ENCODE measurements at regions not wholly inside any gene's neighbourhood (a gene's known extent, or its start where the extent isn't known, plus 50 kb on each side); places are given as distances from the start of the nearest gene placed in this dataset.
"Not testable (repeated sequence)": the region's sequence is repeated elsewhere in the genome, so short reads cannot be mapped to it uniquely, and the experiment has no call there.

- ATAC-seq: peak; percentile 99
- peak; percentile 83 for DNase-seq
- peak overlapping the region; percentile 62 for H3K4me3 ChIP-seq
- H3K4me1 ChIP-seq; intact Hi-C loops (cut with DNase I); H3K9me3 ChIP-seq; H3K27me3 ChIP-seq; H3K36me3 ChIP-seq: not testable (repeated sequence)
- H3K27ac ChIP-seq: peak overlapping the region; percentile 84
Measured at GRCh38 chr15:32536507-32537172, 56.6 kb upstream of the GOLGA8N start.

DNA sequence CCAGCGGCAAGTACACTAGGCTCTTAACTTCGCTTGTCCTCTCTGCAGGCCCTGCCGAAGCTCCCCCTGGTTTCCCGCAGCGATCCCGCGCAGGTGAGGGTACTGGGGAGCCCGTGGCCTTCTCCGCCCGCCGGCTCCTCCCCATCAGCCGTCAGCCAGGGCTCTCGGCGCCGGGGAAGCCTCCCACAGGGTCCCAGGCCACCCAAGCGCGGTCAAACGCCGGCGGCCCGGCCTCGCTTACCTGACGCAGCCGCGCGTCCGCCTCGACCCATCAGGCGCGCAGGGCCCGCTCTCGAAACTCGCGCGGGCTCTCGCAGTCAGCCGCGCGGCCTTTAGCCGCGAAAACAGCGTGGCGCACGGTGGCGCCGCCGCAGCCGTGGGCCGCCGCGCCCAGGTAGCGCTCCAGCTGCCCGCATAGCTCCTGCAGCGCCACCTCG, 57.2 kb upstream of the GOLGA8N start:
- H3K9me3 ChIP-seq; H3K4me1 ChIP-seq; DNase-seq; H3K36me3 ChIP-seq; H3K4me3 ChIP-seq; ATAC-seq; H3K27ac ChIP-seq; intact Hi-C loops (cut with DNase I); H3K27me3 ChIP-seq: not testable (repeated sequence)

DNA sequence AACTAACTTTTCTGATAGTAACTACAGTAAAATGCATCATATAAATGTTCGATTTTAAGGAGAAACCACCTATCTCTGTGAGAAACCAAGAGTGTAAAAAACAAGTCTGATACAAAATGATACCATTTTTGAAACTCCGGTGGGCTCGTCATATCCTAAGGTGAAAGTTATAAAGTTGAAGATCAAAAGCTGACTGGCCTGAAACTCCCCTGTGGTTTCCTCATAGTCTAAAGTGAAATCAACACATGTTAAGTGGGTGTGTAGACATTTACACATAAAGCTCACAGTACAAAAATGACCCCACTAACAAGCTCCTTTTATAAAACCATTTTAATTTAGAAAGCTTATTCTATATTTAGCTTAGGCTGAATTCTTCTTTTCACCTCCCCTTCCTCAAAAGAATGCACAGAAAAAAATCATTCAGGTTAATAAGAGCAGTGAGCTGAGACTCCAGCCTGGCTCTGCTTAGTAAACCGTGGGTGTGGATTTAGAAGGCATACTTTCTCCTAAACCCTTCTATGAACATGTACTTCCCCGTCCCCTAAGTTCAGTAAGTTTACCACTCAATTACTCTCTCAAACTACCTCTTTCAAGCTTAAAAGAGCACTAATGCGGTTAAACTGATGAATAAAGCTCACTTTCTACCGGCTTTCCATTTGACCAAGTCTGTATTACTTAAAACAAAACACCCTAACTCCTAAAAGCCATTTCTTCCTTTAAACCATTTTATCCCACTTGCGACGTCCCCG, 57.9 kb upstream of the GOLGA8N start:
- ATAC-seq; H3K27ac ChIP-seq; H3K36me3 ChIP-seq; H3K27me3 ChIP-seq; H3K9me3 ChIP-seq; intact Hi-C loops (cut with DNase I); H3K4me3 ChIP-seq; DNase-seq; H3K4me1 ChIP-seq: not testable (repeated sequence)

- H3K4me1 ChIP-seq; H3K27ac ChIP-seq; H3K27me3 ChIP-seq; intact Hi-C loops (cut with DNase I); ATAC-seq; H3K36me3 ChIP-seq; DNase-seq; H3K9me3 ChIP-seq; H3K4me3 ChIP-seq: not testable (repeated sequence)
Measured at GRCh38 chr15:32522900-32523299, 67.5 kb upstream of the GOLGA8O start.

DNA sequence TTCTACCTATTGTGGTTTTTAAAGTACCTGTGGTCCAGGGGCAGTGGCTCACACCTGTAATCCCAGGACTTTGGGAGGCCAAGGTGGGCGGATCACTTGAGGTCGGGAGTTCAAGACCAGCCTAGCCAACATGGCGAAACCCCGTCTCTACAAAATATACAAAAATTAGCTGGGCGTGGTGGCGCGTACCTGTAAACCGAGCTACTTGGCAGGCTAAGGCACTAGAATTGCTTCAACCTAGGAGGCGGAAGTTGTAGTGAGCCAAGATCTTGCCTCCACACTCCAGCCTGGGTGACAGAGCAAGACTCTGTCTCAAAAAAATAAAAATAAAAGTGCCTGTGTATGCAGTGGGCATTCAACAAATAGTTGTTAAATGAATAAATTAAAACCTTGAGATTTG, 67.0 kb upstream of the GOLGA8O start:
- ATAC-seq; H3K27ac ChIP-seq; H3K9me3 ChIP-seq; H3K27me3 ChIP-seq; intact Hi-C loops (cut with DNase I); DNase-seq; H3K4me1 ChIP-seq; H3K36me3 ChIP-seq; H3K4me3 ChIP-seq: not testable (repeated sequence)

DNA sequence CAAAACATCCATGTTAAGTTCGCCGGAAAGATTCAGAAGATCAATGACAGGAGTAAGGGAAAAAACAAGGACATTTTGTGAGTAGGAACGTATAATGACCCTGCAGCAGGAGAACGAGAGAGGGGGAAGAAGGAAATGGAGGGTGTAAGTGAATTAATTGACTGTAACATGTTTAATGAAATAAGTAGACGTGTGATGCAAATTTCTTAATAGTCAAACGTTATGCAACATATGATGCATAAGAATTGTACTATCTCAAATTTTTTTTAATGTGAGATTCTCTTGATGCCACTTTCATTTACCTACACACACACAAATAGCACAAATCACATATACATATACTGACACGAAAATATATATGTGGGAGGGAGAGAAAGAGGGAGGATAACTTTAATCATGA, 63.5 kb upstream of the GOLGA8O start:
- H3K36me3 ChIP-seq; H3K27me3 ChIP-seq; ATAC-seq; H3K4me1 ChIP-seq; H3K4me3 ChIP-seq; H3K9me3 ChIP-seq; DNase-seq; H3K27ac ChIP-seq; intact Hi-C loops (cut with DNase I): not testable (repeated sequence)

DNA sequence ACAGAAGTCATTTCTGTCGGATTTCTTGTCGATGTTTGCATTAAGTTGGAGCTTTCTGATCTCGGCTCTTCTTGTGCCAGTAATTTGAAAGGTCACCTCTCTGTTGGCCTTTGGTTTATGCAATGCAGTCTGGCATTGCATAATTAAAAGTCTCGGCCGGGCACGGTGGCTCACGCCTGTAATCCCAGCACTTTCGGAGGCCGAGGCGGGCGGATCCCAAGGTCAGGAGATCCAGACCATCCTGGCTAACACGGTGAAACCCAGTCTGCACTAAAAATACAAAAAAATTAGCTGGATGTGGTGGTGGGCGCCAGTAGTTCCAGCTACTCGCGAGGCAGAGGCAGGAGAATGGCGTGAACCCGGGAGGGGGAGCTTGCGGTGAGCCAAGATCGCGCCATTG, 62.6 kb upstream of the GOLGA8O start:
- intact Hi-C loops (cut with DNase I); H3K27me3 ChIP-seq; H3K4me1 ChIP-seq; H3K36me3 ChIP-seq; H3K9me3 ChIP-seq; H3K4me3 ChIP-seq: not testable (repeated sequence)
- peak overlapping the region; percentile 36 for H3K27ac ChIP-seq
- peak; percentile 48 for ATAC-seq
- peak; percentile 61 for DNase-seq

DNA sequence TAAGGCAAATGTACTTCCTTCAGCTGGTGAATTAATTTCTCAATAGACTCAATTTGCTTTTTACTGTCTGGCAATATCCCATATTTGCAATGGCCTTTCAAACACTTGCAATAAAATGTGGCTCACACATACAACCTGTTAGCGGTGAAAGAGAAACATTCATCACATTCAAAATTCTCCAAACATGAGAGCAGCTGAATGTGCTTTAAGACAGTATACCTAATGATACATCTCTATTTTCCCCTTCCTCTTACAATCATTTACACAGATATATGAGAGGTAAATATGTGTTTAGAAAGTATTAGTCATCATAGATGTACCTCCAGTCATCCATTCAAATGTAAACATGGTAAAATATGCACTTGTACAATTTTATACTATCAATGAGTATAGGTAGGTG, 61.5 kb upstream of the GOLGA8O start:
- H3K36me3 ChIP-seq; DNase-seq; H3K4me1 ChIP-seq; H3K9me3 ChIP-seq; H3K27me3 ChIP-seq; H3K4me3 ChIP-seq; intact Hi-C loops (cut with DNase I); H3K27ac ChIP-seq; ATAC-seq: not testable (repeated sequence)

DNA sequence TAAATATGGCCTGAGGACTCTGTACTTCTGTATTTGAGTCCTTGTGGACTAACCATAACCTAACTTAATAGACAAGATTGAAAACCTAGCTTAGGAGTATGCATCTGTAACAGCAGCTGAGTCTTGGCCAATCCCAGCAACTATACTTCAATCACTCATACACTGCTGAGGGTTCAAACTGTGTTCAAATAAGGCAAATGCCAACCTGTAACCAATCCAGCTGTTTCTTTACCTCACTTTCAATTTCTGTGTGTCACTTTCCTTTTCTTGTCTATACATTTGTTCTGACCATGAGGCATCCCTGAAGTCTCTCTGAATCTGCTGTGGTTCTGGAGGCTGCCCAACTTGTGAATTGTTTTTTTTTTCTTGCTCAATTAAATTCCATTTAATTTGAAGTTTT, 57.9 kb upstream of the GOLGA8O start:
- DNase-seq; H3K4me1 ChIP-seq; H3K27me3 ChIP-seq; ATAC-seq; H3K9me3 ChIP-seq; H3K4me3 ChIP-seq; intact Hi-C loops (cut with DNase I); H3K36me3 ChIP-seq; H3K27ac ChIP-seq: not testable (repeated sequence)

DNA sequence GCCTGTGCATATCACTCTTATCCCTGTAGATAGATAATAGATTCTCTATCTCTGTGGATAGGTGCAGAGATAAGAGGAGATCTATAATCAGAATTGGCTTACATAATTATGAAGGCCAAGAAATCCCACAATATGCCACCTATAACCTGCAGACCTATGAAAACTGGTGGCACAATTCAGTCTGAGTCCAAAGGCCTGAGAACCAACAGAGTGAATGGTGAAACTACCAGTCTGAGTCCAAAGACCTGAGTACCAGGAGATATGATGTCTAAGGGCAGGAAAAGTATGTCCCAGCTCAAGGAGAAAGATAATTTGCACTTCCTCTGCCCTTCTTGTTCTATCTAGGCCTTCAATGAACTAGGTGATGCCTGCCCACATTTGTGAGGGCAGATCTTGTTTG, 54.6 kb upstream of the GOLGA8O start:
- H3K4me1 ChIP-seq; H3K27ac ChIP-seq; intact Hi-C loops (cut with DNase I); DNase-seq; ATAC-seq; H3K4me3 ChIP-seq; H3K27me3 ChIP-seq; H3K36me3 ChIP-seq; H3K9me3 ChIP-seq: not testable (repeated sequence)

DNA sequence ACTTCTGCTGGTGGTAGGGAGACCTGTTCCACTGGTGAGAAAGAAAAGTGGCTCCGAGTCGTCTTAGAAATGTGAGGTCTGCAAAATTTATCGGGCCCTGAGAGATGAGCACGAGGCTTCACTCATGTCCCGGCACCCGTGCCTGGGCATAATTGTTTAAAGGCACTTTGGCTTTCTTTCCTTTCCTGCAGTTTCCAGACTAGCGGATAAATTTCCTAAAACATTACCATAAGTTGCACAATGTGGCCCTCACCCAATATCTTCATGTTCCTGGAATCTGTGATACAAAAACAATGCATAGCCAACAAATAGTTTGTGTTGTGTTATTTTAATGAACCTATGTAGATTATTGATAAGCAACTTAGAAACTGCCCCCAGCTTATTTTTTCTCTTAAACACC, 52.6 kb upstream of the GOLGA8O start:
- H3K36me3 ChIP-seq; H3K4me3 ChIP-seq; ATAC-seq; DNase-seq; H3K9me3 ChIP-seq; intact Hi-C loops (cut with DNase I); H3K27me3 ChIP-seq; H3K27ac ChIP-seq; H3K4me1 ChIP-seq: not testable (repeated sequence)

DNA sequence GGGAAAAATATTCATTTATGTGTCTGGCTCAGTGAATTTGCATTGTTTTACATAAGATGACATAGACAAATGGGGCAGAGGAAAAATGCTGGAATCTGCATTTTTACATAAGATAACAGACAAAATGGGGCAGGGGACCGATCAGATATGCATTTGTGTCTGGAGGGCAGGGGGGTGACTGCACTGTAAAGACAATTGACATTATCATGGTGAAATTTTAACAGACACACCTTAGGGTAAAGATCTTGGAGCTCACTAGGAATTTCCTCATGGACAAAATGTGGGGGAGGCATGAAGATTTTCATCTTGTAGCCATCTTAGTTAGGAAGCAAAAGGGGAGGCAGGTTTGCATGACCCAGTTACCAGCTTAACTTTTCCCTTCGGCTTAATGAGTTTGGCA, 51.4 kb upstream of the GOLGA8O start:
- H3K36me3 ChIP-seq; H3K27ac ChIP-seq; intact Hi-C loops (cut with DNase I); DNase-seq; H3K4me1 ChIP-seq; H3K27me3 ChIP-seq; ATAC-seq; H3K9me3 ChIP-seq; H3K4me3 ChIP-seq: not testable (repeated sequence)

DNA sequence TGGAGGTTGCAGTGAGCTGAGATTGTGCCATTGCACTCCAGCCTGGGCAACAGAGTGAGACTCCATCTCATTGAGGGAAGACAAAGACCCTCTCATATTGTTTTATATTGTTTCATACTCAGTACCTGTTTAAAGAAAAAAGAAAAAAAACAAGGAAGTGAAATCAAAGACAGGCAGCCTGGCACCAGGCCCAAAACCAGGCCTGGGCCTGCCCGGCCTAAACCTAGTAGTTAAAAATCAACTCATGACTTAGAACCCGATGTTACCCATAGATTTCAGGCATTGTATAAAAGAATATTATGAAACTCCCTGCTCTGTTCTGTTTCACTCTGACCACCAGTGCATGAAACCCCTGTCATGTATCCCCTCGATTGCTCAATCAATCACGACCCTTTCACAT, 50.2 kb upstream of the GOLGA8O start:
- H3K27me3 ChIP-seq; H3K36me3 ChIP-seq; H3K4me3 ChIP-seq; H3K4me1 ChIP-seq; intact Hi-C loops (cut with DNase I); H3K27ac ChIP-seq; DNase-seq; ATAC-seq; H3K9me3 ChIP-seq: not testable (repeated sequence)

Data from upper lobe of right lung (tissue), 1 donor.